ENCODE measurements at regions not wholly inside any gene's neighbourhood (a gene's known extent, or its start where the extent isn't known, plus 50 kb on each side); places are given as distances from the start of the nearest gene placed in this dataset.

GRCh38 chr4:170743633-170744032 lies 653.9 kb upstream of the AADAT start:
- TF ChIP-seq, protein P1, sequence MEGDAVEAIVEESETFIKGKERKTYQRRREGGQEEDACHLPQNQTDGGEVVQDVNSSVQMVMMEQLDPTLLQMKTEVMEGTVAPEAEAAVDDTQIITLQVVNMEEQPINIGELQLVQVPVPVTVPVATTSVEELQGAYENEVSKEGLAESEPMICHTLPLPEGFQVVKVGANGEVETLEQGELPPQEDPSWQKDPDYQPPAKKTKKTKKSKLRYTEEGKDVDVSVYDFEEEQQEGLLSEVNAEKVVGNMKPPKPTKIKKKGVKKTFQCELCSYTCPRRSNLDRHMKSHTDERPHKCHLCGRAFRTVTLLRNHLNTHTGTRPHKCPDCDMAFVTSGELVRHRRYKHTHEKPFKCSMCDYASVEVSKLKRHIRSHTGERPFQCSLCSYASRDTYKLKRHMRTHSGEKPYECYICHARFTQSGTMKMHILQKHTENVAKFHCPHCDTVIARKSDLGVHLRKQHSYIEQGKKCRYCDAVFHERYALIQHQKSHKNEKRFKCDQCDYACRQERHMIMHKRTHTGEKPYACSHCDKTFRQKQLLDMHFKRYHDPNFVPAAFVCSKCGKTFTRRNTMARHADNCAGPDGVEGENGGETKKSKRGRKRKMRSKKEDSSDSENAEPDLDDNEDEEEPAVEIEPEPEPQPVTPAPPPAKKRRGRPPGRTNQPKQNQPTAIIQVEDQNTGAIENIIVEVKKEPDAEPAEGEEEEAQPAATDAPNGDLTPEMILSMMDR (IDR thresholded peaks at IDR 0.05): no peak
- no peak for TF ChIP-seq POLR2A (IDR thresholded peaks at IDR 0.05)

All from right lobe of liver (tissue), 4 donors.